MM.1S (cell line): ENCODE measurements at regions not wholly inside any gene's neighbourhood (a gene's known extent, or its start where the extent isn't known, plus 50 kb on each side); places are given as distances from the start of the nearest gene placed in this dataset.

Source experiments
- CTCF ChIP-seq: fragments of 300-600 bp; sonication (generic); IDR thresholded peaks from 2 replicates; pipeline ENCODE4 v1.5.1; 2016; ENCODE audit warnings: antibody characterized with exemption, low read length, mixed read lengths
- EZH2phosphoT487 ChIP-seq: fragments of 300-600 bp; sonication (generic); IDR thresholded peaks from 2 replicates; pipeline ENCODE4 v1.6.1; 2018; ENCODE audit warnings: antibody characterized with exemption, low read length

- TF ChIP-seq EZH2phosphoT487 (no peak), CTCF (no peak)
Observed at GRCh38 chr18:67644226-67644625, 127.7 kb upstream of the DSEL start.
